Posterior cingulate gyrus (tissue), 11 donors: ENCODE measurements at regions not wholly inside any gene's neighbourhood (a gene's known extent, or its start where the extent isn't known, plus 50 kb on each side); places are given as distances from the start of the nearest gene placed in this dataset.

Source experiments
- DNase-seq, 10 donors: peaks; one replicate each; pipeline versions ENCODE4 v3.0.0 to v3.0.0-alpha.2; 2020 to 2021; ENCODE audit warnings: mixed read lengths in 3 of 10
- intact Hi-C: fragments of 100-400 bp; cut with DNase I; formaldehyde crosslinking; loops from one replicate; pipeline ENCODE4 v1.15.1; 2023

- intact Hi-C loops, result no loop called here
Measured at GRCh38 chrX:124275182-124275894, 57.1 kb upstream of the TEX13D start.

DNA sequence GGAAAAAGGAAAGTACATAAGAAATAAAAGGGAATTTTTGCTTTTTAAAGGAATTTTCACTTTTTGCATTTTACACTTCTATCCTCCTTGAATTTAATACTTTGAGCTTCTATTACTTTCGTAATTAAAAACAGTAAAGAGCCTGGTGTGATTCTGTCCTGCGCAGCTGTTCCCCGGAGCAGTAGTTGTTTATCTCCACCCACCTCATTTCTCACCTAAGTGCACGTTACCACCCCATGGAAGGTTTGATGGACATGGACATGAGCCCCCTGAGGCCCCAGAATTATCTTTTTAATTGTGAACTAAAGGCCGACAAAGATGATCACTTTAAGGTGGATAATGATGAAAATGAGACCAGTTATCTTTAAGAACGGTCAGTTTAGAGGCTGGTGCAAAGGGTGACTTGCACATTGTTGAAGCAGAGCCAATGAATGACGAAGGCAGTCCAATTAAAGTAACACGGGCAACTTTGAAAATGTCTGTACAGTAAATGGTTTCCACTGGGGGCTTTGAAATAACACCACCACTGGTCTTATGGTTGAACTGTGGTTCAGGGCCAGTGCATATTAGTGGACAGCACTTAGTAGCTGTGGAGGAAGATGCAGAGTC, 52.1 kb upstream of the TEX13D start:
- intact Hi-C loops, result no loop called here
- no peak for DNase-seq

More at GRCh38 chrX:124275182-124275894, 57.1 kb upstream of the TEX13D start:
- DNase-seq, result no peak

- intact Hi-C loops, result no loop called here
Measured at GRCh38 chrX:124282580-124282979, 49.9 kb upstream of the TEX13D start.

More at GRCh38 chrX:124282580-124282979, 49.9 kb upstream of the TEX13D start:
- no peak for DNase-seq
